Mucosa of descending colon (tissue), 3 donors: ENCODE measurements at regions not wholly inside any gene's neighbourhood (a gene's known extent, or its start where the extent isn't known, plus 50 kb on each side); places are given as distances from the start of the nearest gene placed in this dataset.
A peak's percentile ranks its signal among the peaks of the same experiment; 100 is the strongest.

Source experiments
- ATAC-seq: fragments of 200-7000 bp; cut with Tn5 transposase; one replicate; pipeline ENCODE4 v1.9.1; 2020; ENCODE audit warnings: mild to moderate bottlenecking, moderate library complexity
- DNase-seq, 3 donors: peaks; one replicate each; pipeline ENCODE4 v3.0.0-alpha.2; 2020
- H3K36me3 ChIP-seq: fragments of 200-600 bp; one replicate; pipeline ENCODE4 v1.8.0; 2021; ENCODE audit warnings: low read depth, mild to moderate bottlenecking
- H3K4me1 ChIP-seq: fragments of 200-600 bp; one replicate; pipeline ENCODE4 v1.8.0; 2021; ENCODE audit warnings: low read depth, mild to moderate bottlenecking
- H3K4me3 ChIP-seq: fragments of 200-600 bp; one replicate; pipeline ENCODE4 v1.8.0; 2021; ENCODE audit warnings: mild to moderate bottlenecking
- H3K9me3 ChIP-seq: fragments of 200-600 bp; one replicate; pipeline ENCODE4 v1.8.0; 2021; ENCODE audit warnings: mild to moderate bottlenecking
- CTCF ChIP-seq: fragments of 200-600 bp; IDR thresholded peaks from one replicate; pipeline ENCODE4 v1.8.0; 2022; ENCODE audit warnings: antibody characterized with exemption, mild to moderate bottlenecking
- intact Hi-C, 2 donors: fragments of 100-400 bp; cut with DNase I in 1 of 2; cut with micrococcal nuclease in 1 of 2; formaldehyde crosslinking; loops; one replicate each; pipeline versions ENCODE4 v1.11.0 to v1.11.1; 2022; cut with DNase I, micrococcal nuclease
- donor health status: DM: no; HTN: no; CAD: no; lungs with moderate emphysema.
- donor health status: DM: no; HTN: no; CAD: no.
- donor health status: DM: no; HTN: yes; CAD: no.

GRCh38 chr2:47303341-47304148 is 65.6 kb upstream of the EPCAM start:
- Histone ChIP-seq H3K36me3 (no peaks in the 10 kb centered on the region), H3K4me3 (no peak overlapping the region), H3K4me1 (peaks cover 7% of the 10 kb centered on the region), H3K9me3 (no peaks in the 10 kb centered on the region)
- TF ChIP-seq CTCF = no peak
- intact Hi-C loops = no loop called here
- DNase-seq = no peak
- ATAC-seq = no peak

GRCh38 chr2:47302308-47302707 is 66.8 kb upstream of the EPCAM start:
- intact Hi-C loops = no loop called here
- H3K4me1 ChIP-seq = no peaks in the 10 kb centered on the region
- TF ChIP-seq CTCF = no peak

GRCh38 chr2:47301731-47302130 is 67.4 kb upstream of the EPCAM start:
- DNase-seq (no peak), ATAC-seq (no peak)
- TF ChIP-seq CTCF = no peak
- Histone ChIP-seq H3K4me1 (no peaks in the 10 kb centered on the region), H3K36me3 (no peaks in the 10 kb centered on the region), H3K9me3 (no peaks in the 10 kb centered on the region), H3K4me3 (no peak overlapping the region)
- intact Hi-C loops = no loop called here

More at GRCh38 chr2:47302308-47302707, 66.8 kb upstream of the EPCAM start:
- H3K36me3 ChIP-seq = no peaks in the 10 kb centered on the region
- no peak overlapping the region for H3K4me3 ChIP-seq
- no peaks in the 10 kb centered on the region for H3K9me3 ChIP-seq
- no peak for ATAC-seq
- no peak for DNase-seq

GRCh38 chr2:47301277-47301618 is 67.9 kb upstream of the EPCAM start:
- TF ChIP-seq CTCF = no peak
- DNase-seq = no peak
- H3K9me3 ChIP-seq = no peaks in the 10 kb centered on the region
- no peaks in the 10 kb centered on the region for H3K4me1 ChIP-seq
- ATAC-seq = peak; percentile 25
- no peaks in the 10 kb centered on the region for H3K36me3 ChIP-seq
- H3K4me3 ChIP-seq = no peak overlapping the region
- intact Hi-C loops = no loop called here

- no peak for TF ChIP-seq CTCF
- ATAC-seq (peak; percentile 80), DNase-seq (no peak)
- no peak overlapping the region for H3K4me3 ChIP-seq
- H3K36me3 ChIP-seq = no peaks in the 10 kb centered on the region
- H3K9me3 ChIP-seq = no peaks in the 10 kb centered on the region
- intact Hi-C loops = no loop called here
- no peaks in the 10 kb centered on the region for H3K4me1 ChIP-seq
These were observed 68.4 kb upstream of the EPCAM start for GRCh38 chr2:47300609-47301276.
